ENCODE measurements at regions not wholly inside any gene's neighbourhood (a gene's known extent, or its start where the extent isn't known, plus 50 kb on each side); places are given as distances from the start of the nearest gene placed in this dataset.

- TF ChIP-seq CUX1 (IDR thresholded peaks at IDR 0.05; ENCODE audit: insufficient replicate concordance, low read depth, low read length) (no peak), FOS (IDR thresholded peaks at IDR 0.05; ENCODE audit: borderline replicate concordance, extremely low read depth, insufficient read length) (no peak), MTA3 (IDR thresholded peaks at IDR 0.05; ENCODE audit: borderline replicate concordance, low read length) (no peak), PKNOX1 (IDR thresholded peaks at IDR 0.05) (no peak), ATF7 (IDR thresholded peaks at IDR 0.05; ENCODE audit: low read depth) (no peak), ZBTB33 (IDR thresholded peaks at IDR 0.05) (no peak), TAF1 (IDR thresholded peaks at IDR 0.05; ENCODE audit: borderline replicate concordance, low read depth, low read length) (no peak), NFYB (IDR thresholded peaks at IDR 0.05; ENCODE audit: insufficient read depth, low read depth, low read length) (no peak), SREBF2 (IDR thresholded peaks at IDR 0.05; ENCODE audit: low read length) (no peak), PRDM15 (CRISPR knock-in tag; IDR thresholded peaks at IDR 0.05) (no peak), E2F8 (IDR thresholded peaks at IDR 0.05; ENCODE audit: low read depth, partially characterized antibody) (no peak), BMI1 (IDR thresholded peaks at IDR 0.05; ENCODE audit: borderline replicate concordance) (no peak)
These were observed 173.8 kb upstream of the USP24 start (continued) for GRCh38 chr1:55388960-55389359.
